Neuron (in vitro differentiated cells): ENCODE measurements at regions not wholly inside any gene's neighbourhood (a gene's known extent, or its start where the extent isn't known, plus 50 kb on each side); places are given as distances from the start of the nearest gene placed in this dataset.
"Not testable (repeated sequence)": the region's sequence is repeated elsewhere in the genome, so short reads cannot be mapped to it uniquely, and the experiment has no call there.

Experiments
- H2AFZ ChIP-seq: one replicate; pipeline ENCODE4 v1.6.1; 2013; ENCODE audit warnings: low read depth, mild to moderate bottlenecking, inconsistent platforms, low read length, moderate library complexity
- H3K27me3 ChIP-seq: one replicate; pipeline ENCODE4 v1.6.1; 2013; ENCODE audit warnings: low read length; ENCODE audit not compliant: insufficient read depth
- H3K36me3 ChIP-seq: one replicate; pipeline ENCODE4 v1.6.1; 2013; ENCODE audit warnings: low read length; ENCODE audit not compliant: insufficient read depth
- H3K4me1 ChIP-seq: one replicate; pipeline ENCODE4 v1.6.1; 2013; ENCODE audit warnings: low read length; ENCODE audit not compliant: insufficient read depth
- H3K4me3 ChIP-seq: 2 replicates; pipeline ENCODE4 v1.5.1; 2013; ENCODE audit warnings: mild to moderate bottlenecking, low read length, moderate library complexity
- H3K9me3 ChIP-seq: one replicate; pipeline ENCODE4 v1.6.1; 2013; ENCODE audit warnings: low read length

DNA sequence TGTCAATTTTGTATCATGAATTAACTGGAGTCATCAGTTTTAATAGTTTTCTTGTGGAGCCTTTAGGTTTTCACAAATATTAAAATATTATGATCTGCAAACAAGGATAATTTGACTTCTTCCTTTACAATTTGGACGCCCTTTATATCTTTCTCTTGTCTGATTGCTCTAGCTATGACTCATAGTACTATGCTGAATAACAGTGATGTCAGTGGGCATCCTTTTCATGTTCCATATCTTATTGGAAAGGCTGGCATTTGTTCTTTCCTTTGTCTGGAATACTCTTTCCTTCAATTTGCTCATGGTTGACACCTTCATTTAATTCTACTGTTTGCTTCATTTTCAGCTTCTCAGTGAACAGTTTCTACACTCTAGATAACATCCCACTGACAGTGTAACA is 1129.3 kb downstream of the SLITRK5 start:
- Histone ChIP-seq H3K4me1 (no peaks in the 10 kb centered on the region), H3K9me3 (no peaks in the 10 kb centered on the region), H3K27me3 (no peaks in the 10 kb centered on the region), H3K4me3 (no peak overlapping the region), H2AFZ (no peak overlapping the region), H3K36me3 (no peaks in the 10 kb centered on the region)

DNA sequence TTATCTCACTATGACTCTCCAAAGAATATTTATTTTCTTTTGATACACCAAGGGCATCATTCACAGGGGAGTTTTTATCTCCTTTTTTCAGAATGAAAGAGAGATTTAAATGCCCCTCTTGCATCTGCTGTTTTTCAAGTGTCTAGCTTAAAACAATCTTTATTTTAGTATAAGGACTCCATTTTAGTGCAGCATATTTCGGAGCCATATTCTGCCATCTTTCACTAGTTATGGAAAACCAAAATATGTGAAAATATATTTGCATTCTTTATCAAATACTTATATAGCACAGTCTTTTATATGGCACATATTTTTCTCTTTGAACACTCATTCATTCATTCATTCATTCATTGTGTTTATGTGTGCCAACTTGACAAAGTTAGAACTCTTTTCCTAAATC is 1130.2 kb downstream of the SLITRK5 start:
- no peaks in the 10 kb centered on the region for H3K4me1 ChIP-seq
- no peak overlapping the region for H2AFZ ChIP-seq
- no peaks in the 10 kb centered on the region for H3K27me3 ChIP-seq
- no peaks in the 10 kb centered on the region for H3K9me3 ChIP-seq
- H3K36me3 ChIP-seq, result no peaks in the 10 kb centered on the region
- H3K4me3 ChIP-seq, result no peak overlapping the region

- no peak overlapping the region for H2AFZ ChIP-seq
- H3K27me3 ChIP-seq, result no peaks in the 10 kb centered on the region
- H3K36me3 ChIP-seq, result no peaks in the 10 kb centered on the region
- H3K4me1 ChIP-seq, result no peaks in the 10 kb centered on the region
- no peak overlapping the region for H3K4me3 ChIP-seq
- no peaks in the 10 kb centered on the region for H3K9me3 ChIP-seq
Measured at GRCh38 chr13:88802886-88803285, 1131.7 kb downstream of the SLITRK5 start.

- no peak overlapping the region for H3K4me3 ChIP-seq
- H3K9me3 ChIP-seq, result no peaks in the 10 kb centered on the region
- no peak overlapping the region for H2AFZ ChIP-seq
- H3K36me3 ChIP-seq, result no peaks in the 10 kb centered on the region
- no peaks in the 10 kb centered on the region for H3K27me3 ChIP-seq
- no peaks in the 10 kb centered on the region for H3K4me1 ChIP-seq
Measured at GRCh38 chr13:88806438-88806837, 1135.3 kb downstream of the SLITRK5 start.

DNA sequence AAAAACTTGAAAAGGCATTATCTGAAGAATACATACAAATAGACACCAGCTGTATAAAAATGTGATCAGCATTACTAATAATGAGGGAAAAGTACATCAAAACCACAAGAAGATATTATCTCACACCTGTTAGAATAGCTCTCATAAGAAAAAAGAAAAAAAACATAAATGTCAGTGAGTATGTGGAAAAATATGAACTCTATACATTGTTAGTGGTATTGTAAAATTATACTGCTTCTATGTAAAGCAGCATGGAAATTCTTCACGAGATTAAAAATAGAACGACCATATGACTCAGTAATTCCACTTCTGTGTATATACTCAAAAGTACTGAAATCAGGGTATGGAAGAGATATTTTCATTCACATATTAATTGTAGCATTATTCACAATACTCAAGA is 1146.4 kb downstream of the SLITRK5 start:
- H3K36me3 ChIP-seq, result no peaks in the 10 kb centered on the region
- no peak overlapping the region for H2AFZ ChIP-seq
- no peaks in the 10 kb centered on the region for H3K9me3 ChIP-seq
- H3K27me3 ChIP-seq, result no peaks in the 10 kb centered on the region
- no peaks in the 10 kb centered on the region for H3K4me1 ChIP-seq
- H3K4me3 ChIP-seq, result no peak overlapping the region

GRCh38 chr13:88823114-88823513 is 1151.9 kb downstream of the SLITRK5 start:
- H3K4me3 ChIP-seq, result no peak overlapping the region
- no peaks in the 10 kb centered on the region for H3K27me3 ChIP-seq
- H3K4me1 ChIP-seq, result no peaks in the 10 kb centered on the region
- H3K9me3 ChIP-seq, result no peaks in the 10 kb centered on the region
- H3K36me3 ChIP-seq, result no peaks in the 10 kb centered on the region
- H2AFZ ChIP-seq, result no peak overlapping the region

DNA sequence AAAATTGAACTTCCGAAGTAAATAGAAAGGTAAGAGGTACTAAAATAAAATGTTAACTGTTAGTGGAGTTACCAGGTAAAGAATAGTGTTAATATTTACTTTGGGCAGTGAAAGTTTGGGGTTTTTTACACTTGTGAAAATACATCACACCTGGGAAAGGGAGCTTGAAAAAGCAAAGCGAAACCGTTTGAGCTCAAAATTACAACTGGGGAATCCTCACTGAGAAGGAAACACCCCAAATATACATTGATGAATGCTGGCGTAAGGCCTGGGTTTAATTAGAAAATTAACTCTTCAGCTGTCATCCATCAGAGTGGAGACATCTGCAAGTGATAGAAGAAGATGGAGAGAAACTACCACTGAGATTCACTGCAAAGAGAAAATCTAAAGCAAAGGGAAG is 1153.0 kb downstream of the SLITRK5 start:
- H3K36me3 ChIP-seq, result no peaks in the 10 kb centered on the region
- no peak overlapping the region for H2AFZ ChIP-seq
- H3K4me3 ChIP-seq, result no peak overlapping the region
- no peaks in the 10 kb centered on the region for H3K9me3 ChIP-seq
- no peaks in the 10 kb centered on the region for H3K27me3 ChIP-seq
- H3K4me1 ChIP-seq, result no peaks in the 10 kb centered on the region

GRCh38 chr13:88840085-88840484 is 1168.9 kb downstream of the SLITRK5 start:
- Histone ChIP-seq H2AFZ (no peak overlapping the region), H3K4me3 (no peak overlapping the region), H3K27me3 (no peaks in the 10 kb centered on the region), H3K9me3 (no peaks in the 10 kb centered on the region), H3K36me3 (no peaks in the 10 kb centered on the region), H3K4me1 (no peaks in the 10 kb centered on the region)

- not testable (repeated sequence) for H3K36me3 ChIP-seq, H3K9me3 ChIP-seq, H3K27me3 ChIP-seq, H2AFZ ChIP-seq, H3K4me3 ChIP-seq, H3K4me1 ChIP-seq
Measured at GRCh38 chr13:88852293-88852692, 1181.1 kb downstream of the SLITRK5 start.

DNA sequence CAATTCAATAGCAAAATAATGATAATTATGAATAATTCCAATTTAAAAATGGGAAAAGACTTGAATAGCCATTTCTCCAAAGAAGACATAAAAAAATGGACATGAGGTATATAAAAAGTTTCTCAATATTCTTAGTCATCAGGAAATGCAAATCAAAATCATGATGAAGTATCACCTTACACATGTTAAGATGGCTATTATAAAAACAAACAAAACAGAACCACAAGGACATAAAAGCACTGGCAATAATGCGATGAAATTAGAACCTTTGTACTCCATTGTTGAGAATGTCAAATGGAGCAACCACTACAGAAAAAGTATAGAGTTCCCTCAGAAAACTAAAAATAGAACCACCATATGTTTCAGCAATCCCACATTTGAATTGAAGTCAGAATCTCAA is 1186.1 kb downstream of the SLITRK5 start:
- Histone ChIP-seq H3K9me3 (no peaks in the 10 kb centered on the region), H3K27me3 (no peaks in the 10 kb centered on the region), H3K36me3 (no peaks in the 10 kb centered on the region), H3K4me1 (no peaks in the 10 kb centered on the region), H2AFZ (no peak overlapping the region), H3K4me3 (no peak overlapping the region)

DNA sequence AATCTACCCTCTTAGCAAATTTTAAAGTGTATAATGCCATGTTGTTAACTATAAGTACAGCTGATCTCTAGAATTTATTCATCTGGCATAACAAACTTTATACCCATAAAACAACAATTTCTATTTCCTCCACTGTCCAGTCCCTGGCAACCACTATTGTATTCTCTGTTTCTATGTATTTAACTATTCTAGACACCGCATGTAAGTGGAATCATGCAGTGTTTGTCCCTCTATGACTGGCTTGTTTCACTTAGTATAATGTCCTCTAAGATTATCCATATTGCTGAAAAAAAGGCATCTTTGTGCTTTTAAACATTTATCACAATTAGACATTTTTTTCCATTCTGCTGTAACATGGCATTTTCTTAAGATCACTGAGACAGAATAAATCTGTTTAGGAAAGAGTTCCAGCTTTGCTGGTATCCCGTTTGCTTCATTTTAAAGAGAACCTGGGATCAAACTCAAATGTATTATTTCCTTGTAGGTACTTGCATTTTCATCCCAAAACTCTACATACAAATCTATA is 1191.0 kb downstream of the SLITRK5 start:
- no peak overlapping the region for H2AFZ ChIP-seq
- H3K4me3 ChIP-seq, result no peak overlapping the region
- no peaks in the 10 kb centered on the region for H3K27me3 ChIP-seq
- no peaks in the 10 kb centered on the region for H3K9me3 ChIP-seq
- no peaks in the 10 kb centered on the region for H3K4me1 ChIP-seq
- no peaks in the 10 kb centered on the region for H3K36me3 ChIP-seq

DNA sequence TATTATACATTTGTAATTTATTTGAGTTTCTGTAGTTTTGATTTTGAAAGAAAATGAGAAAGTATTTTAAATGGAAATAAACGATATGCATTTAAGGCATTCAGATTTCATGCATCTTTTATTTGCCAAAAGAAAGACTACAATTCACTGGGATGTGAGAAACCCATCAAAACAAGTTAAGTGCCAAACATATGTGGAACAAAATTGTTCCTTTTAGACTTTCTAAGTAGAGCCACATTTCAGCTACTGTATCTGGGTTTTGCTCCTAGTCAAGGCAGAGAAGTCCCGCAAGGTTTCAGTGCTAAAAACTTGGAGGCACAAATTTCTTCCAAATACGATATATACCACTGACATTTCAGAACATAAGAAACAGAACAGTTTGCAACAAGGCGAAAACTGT is 1191.9 kb downstream of the SLITRK5 start:
- no peaks in the 10 kb centered on the region for H3K9me3 ChIP-seq
- no peak overlapping the region for H2AFZ ChIP-seq
- no peaks in the 10 kb centered on the region for H3K36me3 ChIP-seq
- no peaks in the 10 kb centered on the region for H3K4me1 ChIP-seq
- no peak overlapping the region for H3K4me3 ChIP-seq
- no peaks in the 10 kb centered on the region for H3K27me3 ChIP-seq

DNA sequence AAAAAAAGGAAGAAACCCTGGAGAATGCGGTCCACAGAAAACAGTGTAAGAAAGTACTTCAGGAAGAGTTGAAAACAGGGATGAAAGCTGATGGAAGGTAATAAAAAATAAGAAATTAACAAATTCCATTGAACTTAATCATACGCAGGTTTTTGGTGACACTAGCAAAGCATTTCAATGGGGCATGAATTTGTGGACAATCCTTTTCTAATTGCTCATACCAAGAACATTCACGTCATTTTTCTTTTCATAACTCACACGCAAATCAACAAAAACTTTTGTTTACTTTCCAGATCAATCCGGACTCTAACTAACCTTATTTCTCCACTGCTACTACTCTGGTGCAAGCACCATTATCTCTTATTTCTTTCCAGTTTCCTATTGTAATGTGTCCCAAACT is 1195.0 kb downstream of the SLITRK5 start:
- no peaks in the 10 kb centered on the region for H3K9me3 ChIP-seq
- H3K36me3 ChIP-seq, result no peaks in the 10 kb centered on the region
- H3K27me3 ChIP-seq, result no peaks in the 10 kb centered on the region
- no peaks in the 10 kb centered on the region for H3K4me1 ChIP-seq
- no peak overlapping the region for H3K4me3 ChIP-seq
- H2AFZ ChIP-seq, result no peak overlapping the region

- H2AFZ ChIP-seq, result no peak overlapping the region
- no peaks in the 10 kb centered on the region for H3K4me1 ChIP-seq
- H3K36me3 ChIP-seq, result no peaks in the 10 kb centered on the region
- no peak overlapping the region for H3K4me3 ChIP-seq
- H3K9me3 ChIP-seq, result no peaks in the 10 kb centered on the region
- H3K27me3 ChIP-seq, result no peaks in the 10 kb centered on the region
Measured at GRCh38 chr13:88883741-88884140, 1212.6 kb downstream of the SLITRK5 start.
